ENCODE measurements at regions not wholly inside any gene's neighbourhood (a gene's known extent, or its start where the extent isn't known, plus 50 kb on each side); places are given as distances from the start of the nearest gene placed in this dataset.

GRCh38 chr7:123279949-123280348, 80.2 kb upstream of the SLC13A1 start:
- TF ChIP-seq CTCF (IDR thresholded peaks at IDR 0.05; ENCODE audit: poor library complexity, severe bottlenecking) (no peak), EP300 (conservative IDR thresholded peaks at IDR 0.05; ENCODE audit: poor library complexity, severe bottlenecking) (no peak), REST (IDR thresholded peaks at IDR 0.05; ENCODE audit: borderline replicate concordance) (no peak), POLR2AphosphoS5 (IDR thresholded peaks at IDR 0.05) (no peak), EZH2 (IDR thresholded peaks at IDR 0.05; ENCODE audit: borderline replicate concordance, insufficient read depth, low read length, poor library complexity, severe bottlenecking) (no peak), MXI1 (conservative IDR thresholded peaks at IDR 0.05; ENCODE audit: poor library complexity, severe bottlenecking) (no peak), TAF1 (IDR thresholded peaks at IDR 0.05; ENCODE audit: low read depth) (no peak), SMC3 (conservative IDR thresholded peaks at IDR 0.05; ENCODE audit: poor library complexity) (no peak)

All from neural cell (in vitro differentiated cells).